ENCODE measurements at regions not wholly inside any gene's neighbourhood (a gene's known extent, or its start where the extent isn't known, plus 50 kb on each side); places are given as distances from the start of the nearest gene placed in this dataset.
"Not testable (repeated sequence)": the region's sequence is repeated elsewhere in the genome, so short reads cannot be mapped to it uniquely, and the experiment has no call there.

DNA sequence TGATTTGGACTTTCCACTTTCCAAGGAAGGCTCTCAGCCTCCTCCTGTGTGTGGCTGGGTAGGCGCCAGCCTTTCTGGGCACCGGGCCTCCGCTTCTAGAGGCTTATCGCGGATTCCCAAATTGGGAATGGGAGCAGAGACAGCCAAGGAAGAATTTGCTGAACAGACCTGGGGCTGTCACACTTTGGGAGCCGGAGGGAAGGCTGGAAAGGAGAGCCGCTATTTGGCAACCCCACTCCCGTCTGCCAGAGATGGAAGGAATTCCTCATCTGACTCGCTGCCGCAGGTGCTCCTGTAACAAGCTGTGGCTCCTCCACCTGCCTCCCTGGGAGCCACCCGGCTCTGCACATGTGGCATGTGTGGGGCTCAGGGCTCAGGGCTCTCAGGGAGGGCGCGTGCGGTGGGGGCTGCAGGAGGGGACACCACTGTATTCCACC is 50.8 kb upstream of the ECHDC3 start:
- DNase-seq, result no peak

DNA sequence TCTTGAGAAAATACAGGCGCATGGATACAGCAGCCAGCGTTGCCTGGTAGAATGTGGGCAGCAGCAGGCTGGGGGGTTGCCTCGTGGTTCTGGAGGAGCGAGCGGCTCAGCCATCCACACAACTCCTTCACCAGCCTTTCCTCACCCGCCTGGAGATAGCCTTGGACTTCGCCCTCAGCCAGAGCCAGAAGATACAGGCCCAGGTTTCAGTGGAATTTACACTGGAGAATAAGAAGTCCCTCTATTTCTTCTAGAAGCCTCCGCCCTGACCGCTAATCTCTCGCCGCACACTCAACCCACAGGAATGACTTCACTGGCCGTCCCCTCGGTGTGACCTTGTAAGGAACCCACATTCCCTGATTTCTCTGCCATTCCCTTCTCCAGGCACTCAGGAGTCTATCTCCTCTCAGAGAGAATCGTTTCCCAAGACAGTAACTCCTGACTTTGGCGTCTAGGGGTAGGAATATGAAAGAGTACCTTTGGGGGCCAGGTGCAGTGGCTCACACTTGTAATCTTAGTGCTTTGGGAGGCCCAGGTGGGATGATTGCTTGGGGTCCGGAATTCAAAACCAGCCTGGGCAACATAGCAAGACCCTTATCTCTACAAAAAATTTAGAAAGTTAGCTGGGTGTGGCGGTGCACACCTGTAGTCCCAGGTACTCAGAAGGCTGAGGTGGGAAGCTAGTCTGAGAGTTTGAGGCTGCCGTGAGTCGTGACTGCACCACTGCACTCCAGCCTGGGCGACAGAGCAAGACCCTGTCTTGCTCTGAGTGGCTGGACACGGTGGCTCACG is 52.0 kb upstream of the ECHDC3 start:
- DNase-seq, result no peak

DNA sequence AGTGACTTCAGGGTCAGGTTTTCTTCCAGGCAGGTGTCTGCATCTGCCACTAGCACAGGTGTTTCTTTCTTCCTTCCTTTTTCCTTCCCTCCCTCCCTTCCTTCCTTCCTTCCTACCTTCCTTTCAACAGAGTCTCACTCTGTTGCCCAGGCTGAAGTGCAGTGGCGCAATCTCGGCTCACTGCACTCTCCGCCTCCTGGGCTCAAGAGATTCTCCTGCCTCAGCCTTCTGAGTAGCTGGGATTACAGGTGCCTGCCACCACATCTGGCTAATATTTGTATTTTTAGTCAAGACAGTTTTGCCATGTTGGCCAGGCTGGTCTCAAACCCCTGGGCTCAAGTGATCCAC is 53.8 kb upstream of the ECHDC3 start:
- DNase-seq, result not testable (repeated sequence)

DNA sequence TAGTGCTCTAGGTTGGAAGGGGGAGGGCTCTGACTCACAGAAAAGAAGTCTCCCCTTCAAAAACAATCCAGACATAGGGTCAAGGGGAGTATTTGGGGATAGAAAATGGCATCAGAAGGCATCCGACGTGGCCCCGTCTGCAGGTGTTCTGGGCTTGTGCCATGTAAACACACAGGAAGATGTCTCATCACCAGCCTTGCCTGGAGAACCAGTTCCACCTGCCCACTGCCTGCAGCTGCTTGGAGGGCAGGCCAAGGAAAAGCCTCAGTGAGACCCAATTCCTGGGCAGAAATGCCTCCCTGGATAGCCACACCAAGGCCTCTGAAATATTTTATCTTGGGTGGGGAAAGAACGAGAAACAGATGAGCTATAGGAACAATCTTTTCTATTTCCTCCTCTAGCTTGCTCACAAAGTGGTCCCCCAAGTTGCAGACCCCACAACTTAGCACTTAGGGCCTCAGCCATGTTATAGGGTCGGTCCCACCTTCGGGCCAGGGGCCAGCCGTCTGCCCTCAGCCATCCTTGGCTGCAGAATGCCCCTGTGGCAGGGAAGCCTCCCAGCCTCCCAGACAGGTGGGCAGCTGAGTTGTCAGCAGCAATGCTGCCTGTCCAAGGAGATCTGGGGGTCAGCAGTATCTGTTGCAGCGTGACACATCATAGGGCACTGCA is 54.3 kb upstream of the ECHDC3 start:
- DNase-seq, result no peak

DNA sequence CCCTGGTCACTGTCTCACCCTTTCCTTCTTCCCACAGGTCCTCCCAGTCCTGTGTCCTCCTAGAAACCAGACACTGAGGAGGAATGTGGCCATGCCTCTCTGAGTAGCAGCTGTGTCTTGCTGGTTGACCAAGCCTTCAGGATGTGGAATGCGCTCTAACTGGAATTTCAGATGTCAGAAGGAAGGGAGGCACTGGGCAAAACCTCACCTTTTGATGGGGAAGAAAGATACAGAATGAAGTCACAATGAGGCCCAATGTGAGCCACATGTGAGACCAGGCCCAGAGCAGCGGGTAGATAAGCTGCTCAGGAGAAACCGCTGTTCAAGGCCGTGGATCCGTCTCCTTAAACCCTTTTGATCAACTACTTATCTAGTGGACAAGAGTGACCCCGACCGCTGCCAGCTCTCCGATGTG is 54.8 kb upstream of the ECHDC3 start:
- DNase-seq, result no peak

DNA sequence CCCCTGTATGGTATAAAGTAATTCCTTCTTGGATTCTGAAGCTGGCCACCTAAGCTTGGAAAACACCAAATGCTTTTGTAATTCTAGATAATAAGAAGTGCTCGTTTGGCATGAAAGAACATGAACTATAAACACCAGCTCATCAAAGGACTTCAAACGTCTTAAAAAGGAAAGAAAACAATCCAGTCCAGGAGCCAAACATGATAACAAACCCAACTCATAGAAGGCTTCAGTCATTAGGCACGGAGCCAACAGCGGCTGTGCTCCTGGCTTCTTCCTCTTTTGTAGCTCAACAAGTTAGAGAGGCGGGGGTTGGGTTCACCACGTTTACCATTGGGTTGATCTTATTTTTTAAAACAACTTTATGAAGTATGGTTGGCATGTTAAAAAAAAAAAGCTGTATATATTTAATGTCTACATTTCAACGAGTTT is 56.4 kb upstream of the ECHDC3 start:
- DNase-seq, result no peak

DNA sequence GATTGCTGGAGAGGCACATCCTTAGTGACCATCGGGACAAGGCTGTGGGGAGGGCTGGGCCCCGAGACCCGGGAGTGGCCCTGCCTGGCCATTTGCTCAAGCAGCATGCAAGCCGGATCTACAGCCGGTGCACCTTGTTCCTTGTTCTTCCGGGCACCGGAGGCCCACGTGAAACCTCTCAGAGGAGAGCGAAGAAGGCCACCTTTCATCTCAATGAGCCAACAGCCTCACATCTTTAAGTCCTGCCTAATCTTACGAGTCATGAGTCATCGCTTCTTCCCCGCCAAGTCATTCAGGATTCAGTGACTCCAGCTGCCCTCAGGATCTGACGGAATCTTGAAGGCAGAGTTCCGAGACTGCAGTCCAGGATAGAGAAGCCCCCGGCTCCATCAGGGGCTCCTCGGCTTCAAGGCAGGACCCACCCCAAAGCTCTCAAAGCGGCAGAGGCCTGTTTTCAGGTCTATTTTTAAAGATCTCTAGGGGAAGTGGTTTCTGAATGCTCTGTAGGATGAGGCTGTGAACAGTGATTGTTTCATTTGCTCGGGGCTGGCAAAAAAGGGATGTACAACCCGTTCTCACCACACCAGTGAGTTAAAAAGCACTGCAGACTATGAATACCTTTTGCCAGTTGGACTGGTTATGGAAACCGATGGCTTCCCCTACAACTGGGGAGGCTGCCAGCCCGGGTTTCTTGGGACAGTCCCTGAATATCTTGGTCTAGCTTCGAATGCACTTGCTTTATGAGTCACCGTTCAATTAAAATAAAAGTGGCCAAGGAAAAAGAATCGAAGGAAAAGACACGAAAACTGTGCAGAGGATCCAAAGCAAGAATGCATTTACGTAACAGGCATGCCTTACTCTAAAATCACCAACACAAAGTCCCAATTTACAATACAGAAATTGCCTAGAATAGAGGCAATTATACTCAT is 57.2 kb upstream of the ECHDC3 start:
- DNase-seq, result peak; percentile 60

DNA sequence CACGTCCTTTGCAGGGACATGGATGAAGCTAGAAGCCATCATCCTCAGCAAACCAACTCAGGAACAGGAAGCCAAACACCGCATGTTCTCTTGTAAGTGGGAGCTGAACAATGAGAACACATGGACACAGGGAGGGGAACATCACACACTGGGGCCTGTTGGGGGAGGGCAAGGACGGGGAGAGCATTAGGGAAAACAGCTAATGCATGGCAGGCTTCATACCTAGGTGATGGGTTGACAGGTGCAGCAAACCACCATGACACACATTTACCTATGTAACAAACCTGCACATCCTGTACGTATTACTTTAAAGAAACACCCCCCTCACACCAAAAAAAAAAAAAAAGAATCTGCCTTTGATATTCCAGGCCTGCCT is 57.9 kb upstream of the ECHDC3 start:
- not testable (repeated sequence) for DNase-seq

DNA sequence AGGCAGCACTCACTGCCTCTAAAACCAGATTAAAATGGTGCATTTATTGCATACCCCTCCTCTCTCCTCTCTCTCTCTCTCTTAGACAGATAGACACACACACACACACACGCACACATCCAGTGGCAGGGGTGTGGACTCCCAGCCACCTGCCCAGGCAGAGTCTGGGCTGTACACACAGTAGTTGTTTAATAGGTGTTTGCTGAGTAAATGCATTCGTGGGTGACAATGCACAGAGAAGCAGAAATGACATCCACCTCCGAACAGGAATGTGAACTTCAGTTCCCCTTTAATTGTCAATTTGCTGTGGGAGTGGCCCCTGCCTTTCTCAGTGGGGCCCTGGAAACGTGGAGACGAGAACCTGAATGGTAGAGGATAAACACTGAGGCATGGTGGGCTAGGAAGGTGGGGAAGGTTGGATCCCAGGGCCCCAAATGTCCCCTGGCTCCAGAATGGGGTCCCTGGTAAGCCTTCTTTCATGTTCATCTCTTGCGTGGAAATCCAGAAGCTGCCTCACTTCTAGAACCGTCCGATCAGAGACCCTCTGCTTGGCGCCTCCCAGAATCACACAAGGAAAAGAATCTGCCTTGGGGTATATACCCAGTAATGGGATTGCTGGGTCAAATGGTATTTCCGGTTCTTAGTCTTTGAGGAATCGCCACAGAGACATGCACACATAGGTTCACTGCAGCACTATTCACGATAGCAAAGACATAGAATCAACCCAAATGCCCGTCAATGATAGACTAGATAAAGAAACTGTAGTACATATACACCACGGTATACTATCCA is 58.5 kb upstream of the ECHDC3 start:
- no peak for DNase-seq

DNA sequence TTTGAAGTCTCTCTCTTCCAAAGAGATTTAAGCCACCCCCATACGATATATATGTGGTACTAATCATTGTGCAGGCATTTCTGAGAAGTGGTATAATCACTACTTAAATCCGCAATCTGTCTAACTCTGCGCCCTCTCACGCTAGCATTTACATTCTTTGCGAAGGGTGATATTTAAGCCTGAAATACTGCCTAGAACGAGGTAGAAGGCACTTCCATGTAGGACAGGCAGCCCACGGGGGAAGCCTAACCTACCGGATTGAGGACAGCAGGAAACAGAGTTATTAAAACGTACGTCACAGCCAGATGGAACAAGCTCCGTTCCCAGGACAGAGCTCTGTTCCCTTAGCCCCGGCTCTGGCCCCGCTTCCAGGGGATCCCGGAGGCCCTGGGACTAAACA is 59.3 kb upstream of the ECHDC3 start:
- no peak for DNase-seq

DNA sequence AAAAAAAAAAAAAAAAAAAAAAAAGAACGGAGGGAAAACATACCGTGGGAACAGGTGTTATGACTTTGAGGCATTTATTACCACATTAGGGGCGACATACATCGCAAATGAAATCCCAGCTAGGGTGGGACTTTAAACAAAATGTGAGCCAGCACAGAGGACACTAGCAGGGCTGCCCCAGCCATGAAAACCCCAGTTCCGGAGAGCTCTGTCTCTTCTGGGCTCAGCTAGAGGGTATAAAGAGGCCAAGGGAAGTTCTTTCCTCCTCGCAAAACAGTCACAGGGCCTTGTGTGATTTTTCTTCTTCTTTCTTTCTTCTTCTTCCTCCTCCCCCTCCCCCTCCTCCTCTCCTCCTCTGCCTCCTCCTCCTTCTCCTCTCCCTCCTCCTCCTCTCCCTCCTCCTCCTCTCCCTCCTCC is 59.9 kb upstream of the ECHDC3 start:
- no peak for DNase-seq

DNA sequence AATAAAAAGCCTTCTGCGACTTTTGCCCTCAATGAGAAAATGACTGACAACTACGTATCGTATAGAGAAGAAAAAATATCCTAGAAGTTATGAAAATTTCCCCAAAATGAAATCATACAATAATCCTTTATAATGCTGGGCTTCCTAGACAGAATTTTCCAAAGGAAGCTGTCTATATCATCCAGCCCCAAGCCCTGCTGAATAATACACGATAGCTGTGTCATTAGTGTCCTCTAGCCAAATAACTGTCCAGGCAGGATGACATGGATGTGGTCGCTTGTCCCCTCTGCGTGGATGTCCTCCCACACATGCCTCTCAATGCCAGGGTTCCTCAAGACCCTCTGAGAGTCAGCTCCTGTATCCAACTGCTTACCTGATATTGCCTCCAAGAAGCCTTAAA is 61.7 kb upstream of the ECHDC3 start:
- no peak for DNase-seq

DNA sequence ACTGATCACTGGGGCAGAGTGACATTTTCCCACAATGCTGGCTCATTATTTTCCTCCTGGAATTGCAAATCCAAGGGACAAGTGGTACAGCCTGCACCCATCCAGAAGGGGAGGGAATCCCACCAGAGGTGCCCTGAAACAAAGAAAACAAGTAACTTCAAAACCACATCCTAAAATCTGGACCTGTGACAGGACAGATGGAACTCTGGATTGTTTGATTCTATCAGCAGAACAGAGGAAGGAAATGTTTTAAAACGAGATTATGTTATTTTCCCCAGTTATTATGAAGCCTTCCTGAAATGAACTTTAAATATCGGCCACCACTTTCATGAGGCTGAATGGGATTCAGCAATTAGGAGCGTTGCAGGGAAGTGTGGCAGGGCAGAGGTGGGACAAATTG is 62.2 kb upstream of the ECHDC3 start:
- DNase-seq, result no peak

DNA sequence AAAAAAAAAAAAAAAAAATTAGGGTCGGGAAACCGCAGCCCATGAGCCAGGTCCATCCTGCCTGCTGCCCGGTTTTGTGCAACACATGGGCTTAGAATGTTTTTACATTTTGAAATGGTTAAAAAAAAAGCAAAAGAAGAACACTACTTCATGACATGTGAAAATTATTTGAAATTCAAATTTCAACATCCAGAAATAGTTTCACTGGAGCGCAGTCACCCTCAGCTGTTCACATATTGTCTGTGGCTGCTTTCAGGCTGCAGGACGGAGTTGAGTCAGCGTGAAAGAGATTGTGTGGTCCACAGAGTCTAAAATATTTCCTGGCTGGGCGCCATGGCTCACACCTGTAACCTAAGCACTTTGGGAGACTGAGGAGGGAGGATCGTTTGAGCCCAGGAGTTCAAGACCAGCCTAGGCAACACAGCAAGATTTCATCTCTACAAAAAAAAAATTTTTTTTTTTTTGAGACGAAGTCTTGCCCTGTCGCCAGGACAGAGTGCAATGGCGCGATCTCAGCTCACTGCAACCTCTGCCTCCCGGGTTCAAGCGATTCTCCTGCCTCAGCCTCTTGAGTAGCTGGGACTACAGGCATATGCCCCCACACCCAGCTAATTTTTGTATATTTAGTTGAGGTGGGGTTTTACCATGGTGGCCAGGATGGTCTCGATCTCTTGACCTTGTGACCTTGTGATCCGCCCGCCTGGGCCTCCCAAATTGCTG is 63.9 kb upstream of the ECHDC3 start:
- peak; percentile 57 for DNase-seq

DNA sequence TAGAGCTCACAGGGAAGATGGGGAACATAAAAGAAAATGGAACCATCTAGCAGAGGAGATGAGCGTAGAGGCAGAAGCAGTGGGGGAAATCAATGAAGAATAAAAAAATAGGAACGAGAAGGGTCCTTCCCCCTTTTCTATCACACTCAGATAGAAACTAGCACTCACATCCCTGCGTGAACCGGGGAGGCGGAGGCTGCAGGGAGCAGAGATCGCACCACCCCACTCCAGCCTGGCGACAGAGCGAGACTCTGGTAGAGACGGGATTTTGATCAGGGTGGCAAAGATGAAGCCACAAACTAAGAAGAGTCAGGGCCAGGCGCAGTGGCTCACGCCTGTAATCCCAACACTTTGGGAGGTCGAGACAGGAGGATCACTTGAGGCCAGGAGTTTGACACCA is 64.7 kb upstream of the ECHDC3 start:
- DNase-seq, result no peak

DNA sequence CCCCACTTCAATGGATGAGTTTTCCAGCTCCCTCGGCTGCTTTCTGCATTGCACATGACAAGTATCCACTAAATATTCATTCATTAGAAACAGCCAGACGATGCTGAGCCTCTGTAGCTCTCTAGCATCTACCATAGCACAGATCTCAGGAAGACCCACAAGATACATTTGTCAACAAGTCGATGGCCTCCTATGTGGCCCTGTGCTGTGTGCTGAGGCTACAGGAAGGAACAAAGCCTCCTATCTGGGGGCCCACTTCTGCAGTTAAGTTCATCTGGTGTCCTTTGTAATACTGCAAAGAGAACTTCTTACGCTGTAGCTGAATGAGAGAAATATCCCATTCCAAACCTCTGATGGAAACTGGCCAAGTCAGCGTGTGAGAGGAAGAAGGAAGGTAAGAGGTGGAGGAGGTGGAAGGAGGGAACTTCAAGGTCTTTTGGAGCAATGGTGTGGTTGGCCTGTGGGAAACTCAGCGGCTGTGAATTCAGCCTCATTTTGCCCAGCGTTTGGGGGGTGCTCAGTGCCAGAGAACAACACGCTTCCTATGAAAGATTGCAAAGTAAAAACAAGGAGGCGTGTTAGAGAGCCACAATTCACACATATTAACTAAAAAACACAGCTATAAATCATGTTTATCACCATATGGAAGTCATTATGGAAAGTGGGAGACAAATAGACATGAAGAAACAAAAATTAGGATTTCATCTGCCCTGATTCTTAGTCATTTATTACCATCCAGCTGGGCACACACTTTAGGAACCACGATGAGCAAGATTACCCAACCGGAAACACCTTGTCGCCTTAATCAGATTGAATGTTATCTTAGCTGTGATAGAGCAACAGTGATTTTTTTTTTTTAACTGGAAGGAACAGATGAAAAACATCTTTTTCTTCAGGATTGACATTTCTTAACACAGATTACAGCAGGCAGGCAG is 62.2 kb upstream of the USP6NL start:
- no peak for DNase-seq

DNA sequence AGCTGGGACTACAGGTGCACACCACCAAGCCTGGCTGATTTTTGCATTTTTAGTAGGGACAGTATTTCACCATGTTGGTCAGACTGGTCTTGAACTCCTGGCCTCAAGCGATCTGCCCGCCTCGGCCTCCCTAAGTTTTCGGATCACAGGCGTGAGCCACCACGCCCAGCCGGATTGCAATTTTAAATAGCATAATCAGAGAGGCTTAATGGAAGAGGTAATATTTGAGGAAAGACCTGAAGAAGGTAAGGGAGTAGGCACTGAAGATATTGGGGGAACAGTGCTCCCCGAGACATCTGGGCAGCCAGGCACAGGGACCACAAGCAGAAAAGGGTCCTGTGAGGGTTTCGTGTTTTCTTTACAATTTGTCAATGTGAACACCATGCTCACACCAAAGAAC is 61.4 kb upstream of the USP6NL start:
- no peak for DNase-seq

DNA sequence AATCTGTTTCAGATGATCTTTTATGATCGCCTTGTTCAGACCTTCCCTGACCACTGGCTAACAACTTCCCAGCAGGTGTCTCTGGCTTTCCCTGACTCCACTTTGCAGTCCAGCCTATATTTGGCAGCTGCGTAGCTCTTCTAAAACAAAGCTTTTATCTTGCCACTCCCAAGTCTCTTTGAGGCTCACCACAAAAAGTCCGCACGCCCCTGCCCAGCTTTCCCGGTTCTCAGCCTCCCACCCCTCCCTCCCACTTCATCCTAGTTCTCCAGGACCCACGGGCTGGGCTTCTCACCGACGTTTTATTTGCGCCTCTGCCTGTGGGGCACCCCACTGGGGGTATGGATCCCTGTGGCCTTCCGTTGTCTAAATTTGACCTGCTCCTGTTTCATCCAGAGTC is 58.9 kb upstream of the USP6NL start:
- no peak for DNase-seq

DNA sequence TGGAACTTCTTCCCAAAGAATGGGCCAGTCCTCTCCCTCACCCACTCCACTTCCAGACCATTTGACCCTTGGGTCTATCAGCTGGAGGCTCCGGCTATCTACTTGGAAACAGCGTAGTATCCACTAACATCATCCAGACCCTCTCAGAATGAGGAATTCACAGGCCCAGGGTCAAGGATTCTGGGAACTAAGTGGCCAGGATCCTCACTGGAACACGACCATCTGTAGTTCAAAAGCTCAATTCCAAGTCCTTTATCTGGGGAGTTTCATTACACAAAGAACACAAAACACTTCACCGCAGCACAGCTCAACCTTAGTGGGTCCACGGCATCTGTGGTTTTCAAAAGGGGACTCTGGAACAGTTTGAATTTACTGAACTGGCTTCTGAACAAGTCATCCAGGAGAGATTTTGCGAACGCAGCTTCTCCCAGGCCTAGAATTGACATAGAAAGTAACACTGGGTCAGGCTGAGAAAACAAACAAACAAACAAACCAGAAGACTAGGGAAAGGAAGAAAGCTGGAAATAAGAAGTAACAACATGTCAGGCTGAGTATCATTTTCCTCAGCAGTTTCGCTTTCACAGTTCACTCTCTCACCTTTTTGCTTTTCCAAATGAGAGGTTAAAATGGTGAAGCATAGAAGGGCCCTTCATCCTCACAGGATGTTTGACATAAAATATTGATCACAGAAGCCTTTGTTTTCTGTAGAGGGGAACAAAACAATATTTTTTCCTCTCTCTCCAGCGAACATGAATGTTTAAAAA is 57.6 kb upstream of the USP6NL start:
- no peak for DNase-seq

DNA sequence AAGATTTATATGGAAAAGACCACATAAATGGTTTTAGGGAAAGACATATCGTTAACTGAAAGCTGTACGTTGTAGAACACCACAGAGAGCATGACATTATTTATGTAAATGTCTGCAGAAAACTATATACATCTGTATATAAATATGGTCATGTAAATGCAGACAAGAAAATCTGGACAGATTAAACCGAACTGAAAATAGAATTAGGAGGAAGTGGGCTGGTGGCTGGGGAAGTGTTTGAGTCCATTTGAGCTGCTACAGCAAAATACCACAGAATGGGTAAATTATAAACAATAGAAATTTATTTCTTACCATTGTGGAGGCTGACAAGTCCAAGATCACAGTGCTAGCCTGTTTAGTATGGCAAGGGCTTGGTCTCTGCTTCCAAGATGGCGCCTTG is 56.3 kb upstream of the USP6NL start:
- no peak for DNase-seq
